A549 (cell line): ENCODE measurements at regions not wholly inside any gene's neighbourhood (a gene's known extent, or its start where the extent isn't known, plus 50 kb on each side); places are given as distances from the start of the nearest gene placed in this dataset.

Experiments
- CEBPB ChIP-seq, 2 experiments: fragments of >200 bp in 1 of 2; sonication (Bioruptor Twin) in 1 of 2; formaldehyde crosslinking in 1 of 2; IDR thresholded peaks; 2 replicates each; pipeline ENCODE4 v1.6.1; 2012 to 2016
- POLR2A ChIP-seq: IDR thresholded peaks from 2 replicates; pipeline ENCODE4 v1.6.1; 2012; ENCODE audit warnings: mild to moderate bottlenecking, low read length
- RCOR1 ChIP-seq: fragments of 150-350 bp; IDR thresholded peaks from 2 replicates; pipeline ENCODE4 v1.6.1; 2014; ENCODE audit warnings: antibody characterized with exemption, low read length, low read depth
- TP53 ChIP-seq: fragments of 250-450 bp; sonication (Bioruptor Pico); IDR thresholded peaks from 2 replicates; pipeline ENCODE4 v1.5.0; 2021; ENCODE audit warnings: mild to moderate bottlenecking, moderate library complexity
- TF ChIP-seq, protein P1 (sequence below): fragments of >200 bp; sonication (Bioruptor Twin); formaldehyde crosslinking; IDR thresholded peaks from 3 replicates; pipeline ENCODE4 v1.5.1; 2016
- TF ChIP-seq, protein P2 (sequence below): fragments of >200 bp; sonication (Bioruptor Twin); formaldehyde crosslinking; IDR thresholded peaks from 3 replicates; pipeline ENCODE4 v1.6.1; 2016

DNA sequence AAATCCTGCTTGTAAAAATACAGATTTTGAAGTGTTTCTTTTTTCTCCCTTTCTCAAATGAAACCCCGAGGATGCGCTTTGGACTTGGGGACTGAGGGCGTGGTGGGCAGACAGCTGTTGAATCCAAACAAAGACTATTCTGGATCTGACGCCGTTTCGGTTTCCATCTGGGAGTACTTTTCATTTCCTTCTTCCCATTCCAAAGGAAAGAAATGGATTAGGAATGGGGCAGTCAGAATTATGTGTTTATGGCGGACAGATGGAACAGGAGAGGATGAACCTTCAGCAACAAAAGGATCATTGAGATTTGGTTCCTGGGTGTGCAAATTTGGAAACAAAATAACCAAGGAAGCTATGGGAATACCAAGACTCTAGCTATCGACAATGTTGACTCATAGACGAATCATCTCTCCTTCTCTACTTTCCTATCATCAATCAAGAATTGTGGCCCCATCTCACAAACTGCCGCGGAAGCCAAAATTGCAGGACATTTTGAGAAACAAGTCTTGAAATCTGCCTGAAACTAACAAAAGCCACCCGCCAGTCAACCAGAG is 300.6 kb downstream of the PARP8 start:
- no peak for TF ChIP-seq TP53 (CRISPR knock-in tag)
- TF ChIP-seq POLR2A: no peak
- TF ChIP-seq, protein P1, sequence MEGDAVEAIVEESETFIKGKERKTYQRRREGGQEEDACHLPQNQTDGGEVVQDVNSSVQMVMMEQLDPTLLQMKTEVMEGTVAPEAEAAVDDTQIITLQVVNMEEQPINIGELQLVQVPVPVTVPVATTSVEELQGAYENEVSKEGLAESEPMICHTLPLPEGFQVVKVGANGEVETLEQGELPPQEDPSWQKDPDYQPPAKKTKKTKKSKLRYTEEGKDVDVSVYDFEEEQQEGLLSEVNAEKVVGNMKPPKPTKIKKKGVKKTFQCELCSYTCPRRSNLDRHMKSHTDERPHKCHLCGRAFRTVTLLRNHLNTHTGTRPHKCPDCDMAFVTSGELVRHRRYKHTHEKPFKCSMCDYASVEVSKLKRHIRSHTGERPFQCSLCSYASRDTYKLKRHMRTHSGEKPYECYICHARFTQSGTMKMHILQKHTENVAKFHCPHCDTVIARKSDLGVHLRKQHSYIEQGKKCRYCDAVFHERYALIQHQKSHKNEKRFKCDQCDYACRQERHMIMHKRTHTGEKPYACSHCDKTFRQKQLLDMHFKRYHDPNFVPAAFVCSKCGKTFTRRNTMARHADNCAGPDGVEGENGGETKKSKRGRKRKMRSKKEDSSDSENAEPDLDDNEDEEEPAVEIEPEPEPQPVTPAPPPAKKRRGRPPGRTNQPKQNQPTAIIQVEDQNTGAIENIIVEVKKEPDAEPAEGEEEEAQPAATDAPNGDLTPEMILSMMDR: no peak
- TF ChIP-seq RCOR1: no peak
- no peak for TF ChIP-seq CEBPB (IDR thresholded peaks at IDR 0.05)
- TF ChIP-seq, protein P2, sequence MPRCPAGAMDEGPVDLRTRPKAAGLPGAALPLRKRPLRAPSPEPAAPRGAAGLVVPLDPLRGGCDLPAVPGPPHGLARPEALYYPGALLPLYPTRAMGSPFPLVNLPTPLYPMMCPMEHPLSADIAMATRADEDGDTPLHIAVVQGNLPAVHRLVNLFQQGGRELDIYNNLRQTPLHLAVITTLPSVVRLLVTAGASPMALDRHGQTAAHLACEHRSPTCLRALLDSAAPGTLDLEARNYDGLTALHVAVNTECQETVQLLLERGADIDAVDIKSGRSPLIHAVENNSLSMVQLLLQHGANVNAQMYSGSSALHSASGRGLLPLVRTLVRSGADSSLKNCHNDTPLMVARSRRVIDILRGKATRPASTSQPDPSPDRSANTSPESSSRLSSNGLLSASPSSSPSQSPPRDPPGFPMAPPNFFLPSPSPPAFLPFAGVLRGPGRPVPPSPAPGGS: no peak
